GM10266 (cell line): ENCODE measurements at regions not wholly inside any gene's neighbourhood (a gene's known extent, or its start where the extent isn't known, plus 50 kb on each side); places are given as distances from the start of the nearest gene placed in this dataset.

Experiments
- DNase-seq: peaks from one replicate; pipeline ENCODE4 v3.0.0; 2012; ENCODE audit errors: extremely low spot score
- CTCF ChIP-seq: IDR thresholded peaks from 2 replicates; pipeline ENCODE4 v1.5.1; 2012; ENCODE audit warnings: mild to moderate bottlenecking, low read depth; ENCODE audit not compliant: control insufficient read depth, insufficient read depth; ENCODE audit errors: missing control alignments

GRCh38 chr18:31213641-31214040, 51.0 kb upstream of the DSC1 start:
- DNase-seq: no peak
- TF ChIP-seq CTCF: no peak

GRCh38 chr18:31217038-31217849, 54.6 kb upstream of the DSC1 start:
- no peak for DNase-seq
- no peak for TF ChIP-seq CTCF

- no peak for DNase-seq
- TF ChIP-seq CTCF: no peak
These were observed 56.2 kb upstream of the DSC1 start for GRCh38 chr18:31218671-31219383.

- no peak for DNase-seq
These were observed 56.7 kb upstream of the DSC1 start for GRCh38 chr18:31219395-31219794.

GRCh38 chr18:31223371-31223770, 60.7 kb upstream of the DSC1 start:
- DNase-seq: no peak
- no peak for TF ChIP-seq CTCF

More at GRCh38 chr18:31219395-31219794, 56.7 kb upstream of the DSC1 start:
- TF ChIP-seq CTCF: no peak

- DNase-seq: no peak
- TF ChIP-seq CTCF: no peak
These were observed 63.0 kb upstream of the DSC1 start for GRCh38 chr18:31225668-31226067.
